ENCODE measurements at regions not wholly inside any gene's neighbourhood (a gene's known extent, or its start where the extent isn't known, plus 50 kb on each side); places are given as distances from the start of the nearest gene placed in this dataset.

- Histone ChIP-seq H4K20me1 (ENCODE audit: insufficient read depth) (no peaks in the 10 kb centered on the region), H3K4me2 (ENCODE audit: low read length) (no peak overlapping the region), H3F3A (ENCODE audit: insufficient read depth, low read length, poor library complexity, severe bottlenecking) (no peaks in the 10 kb centered on the region), H3K4me3 (ENCODE audit: low read length) (no peak overlapping the region), H3K79me2 (replicated peaks; ENCODE audit: insufficient read depth, low read length) (no peaks in the 10 kb centered on the region), H2AFZ (ENCODE audit: low read depth, low read length) (no peak overlapping the region), H3K36me3 (ENCODE audit: insufficient read depth, low read length) (no peaks in the 10 kb centered on the region), H3K27ac (ENCODE audit: low read length) (no peak overlapping the region), H3K9me3 (ENCODE audit: low read length) (no peaks in the 10 kb centered on the region), H3K9me2 (ENCODE audit: insufficient read depth, low read length) (no peaks in the 10 kb centered on the region), H3K27me3 (ENCODE audit: insufficient read depth, low read depth, low read length) (no peaks in the 10 kb centered on the region), H3K9ac (ENCODE audit: low read length) (no peak overlapping the region)
- TF ChIP-seq TAF1 (IDR thresholded peaks at IDR 0.05; ENCODE audit: low read depth) (no peak), CTCF (IDR thresholded peaks at IDR 0.05; ENCODE audit: poor library complexity, severe bottlenecking) (no peak), RAD21 (conservative IDR thresholded peaks at IDR 0.05) (no peak), SMC3 (conservative IDR thresholded peaks at IDR 0.05; ENCODE audit: poor library complexity) (no peak), EP300 (conservative IDR thresholded peaks at IDR 0.05; ENCODE audit: poor library complexity, severe bottlenecking) (no peak), MXI1 (conservative IDR thresholded peaks at IDR 0.05; ENCODE audit: poor library complexity, severe bottlenecking) (no peak), REST (IDR thresholded peaks at IDR 0.05; ENCODE audit: borderline replicate concordance) (no peak), EZH2 (IDR thresholded peaks at IDR 0.05; ENCODE audit: borderline replicate concordance, insufficient read depth, low read length, poor library complexity, severe bottlenecking) (no peak), POLR2AphosphoS5 (IDR thresholded peaks at IDR 0.05) (no peak)
Observed at GRCh38 chr5:87803352-87803751, 390.6 kb upstream of the CCNH start.

- H3K27me3 ChIP-seq (ENCODE audit: insufficient read depth, low read depth, low read length), result no peaks in the 10 kb centered on the region
- H3K4me3 ChIP-seq (ENCODE audit: low read length), result no peak overlapping the region
- no peak overlapping the region for H3K4me2 ChIP-seq (ENCODE audit: low read length)
- H3K36me3 ChIP-seq (ENCODE audit: insufficient read depth, low read length), result no peaks in the 10 kb centered on the region
- H3K9me2 ChIP-seq (ENCODE audit: insufficient read depth, low read length), result no peaks in the 10 kb centered on the region
- no peak overlapping the region for H3K9ac ChIP-seq (ENCODE audit: low read length)
- no peak overlapping the region for H3K27ac ChIP-seq (ENCODE audit: low read length)
- H2AFZ ChIP-seq (ENCODE audit: low read depth, low read length), result no peak overlapping the region
- peaks cover 27% of the 10 kb centered on the region for H3K79me2 ChIP-seq (replicated peaks; ENCODE audit: insufficient read depth, low read length)
- H3F3A ChIP-seq (ENCODE audit: insufficient read depth, low read length, poor library complexity, severe bottlenecking), result no peaks in the 10 kb centered on the region
- no peaks in the 10 kb centered on the region for H3K9me3 ChIP-seq (ENCODE audit: low read length)
- H4K20me1 ChIP-seq (ENCODE audit: insufficient read depth), result no peaks in the 10 kb centered on the region
- TF ChIP-seq CTCF (IDR thresholded peaks at IDR 0.05; ENCODE audit: poor library complexity, severe bottlenecking) (no peak), RAD21 (conservative IDR thresholded peaks at IDR 0.05) (no peak), EP300 (conservative IDR thresholded peaks at IDR 0.05; ENCODE audit: poor library complexity, severe bottlenecking) (no peak), MXI1 (conservative IDR thresholded peaks at IDR 0.05; ENCODE audit: poor library complexity, severe bottlenecking) (no peak), TAF1 (IDR thresholded peaks at IDR 0.05; ENCODE audit: low read depth) (no peak), POLR2AphosphoS5 (IDR thresholded peaks at IDR 0.05) (no peak), EZH2 (IDR thresholded peaks at IDR 0.05; ENCODE audit: borderline replicate concordance, insufficient read depth, low read length, poor library complexity, severe bottlenecking) (no peak), SMC3 (conservative IDR thresholded peaks at IDR 0.05; ENCODE audit: poor library complexity) (no peak), REST (IDR thresholded peaks at IDR 0.05; ENCODE audit: borderline replicate concordance) (no peak)
Observed at GRCh38 chr5:87791869-87792268, 379.1 kb upstream of the CCNH start.

Data from neural cell (in vitro differentiated cells).